ENCODE measurements at regions not wholly inside any gene's neighbourhood (a gene's known extent, or its start where the extent isn't known, plus 50 kb on each side); places are given as distances from the start of the nearest gene placed in this dataset.

DNA sequence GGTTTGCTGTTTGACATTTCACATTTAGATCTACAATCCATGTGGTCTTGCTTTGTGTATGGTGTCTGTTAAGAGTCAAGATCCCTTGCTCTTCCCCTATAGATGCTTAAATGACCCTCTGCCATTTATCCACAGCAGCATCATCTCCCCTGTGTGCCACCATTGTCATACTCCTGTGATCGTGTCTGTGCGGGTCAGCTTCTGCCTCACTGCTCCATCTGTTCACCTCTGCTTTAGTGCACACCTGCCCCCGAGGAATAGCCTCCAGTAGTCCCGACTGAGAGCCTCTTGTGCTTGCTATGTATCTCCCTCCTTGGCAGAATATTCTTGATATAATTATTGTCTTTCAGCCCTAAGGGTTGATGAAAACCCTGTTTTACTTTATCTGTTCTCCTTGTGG, 551.2 kb downstream of the CDH26 start:
- Histone ChIP-seq H2BK5ac (ENCODE audit: low read depth, low read length, poor library complexity) (no peak overlapping the region), H2AK5ac (ENCODE audit: low read length) (no peak overlapping the region), H2BK120ac (ENCODE audit: insufficient read depth, low read length, poor library complexity) (no peak overlapping the region), H4K91ac (ENCODE audit: low read depth, low read length) (no peak overlapping the region), H4K12ac (ENCODE audit: low read depth, low read length) (no peak overlapping the region), H3K23ac (ENCODE audit: low read length) (no peak overlapping the region), H3K4me2 (ENCODE audit: low read length) (no peak overlapping the region), H3K9me3 (ENCODE audit: insufficient read depth, low read depth, low read length) (no peaks in the 10 kb centered on the region), H3K36me3 (ENCODE audit: control insufficient read depth in 1 of 2, insufficient read depth in 2 of 2, low read length in 2 of 2) (no peaks in the 10 kb centered on the region), H2BK12ac (ENCODE audit: low read length) (no peak overlapping the region), H2AFZ (ENCODE audit: insufficient read depth, low read length, poor library complexity) (no peak overlapping the region), H3K9ac (ENCODE audit: low read length) (no peak overlapping the region), H3K27ac (ENCODE audit: low read depth, low read length) (no peak overlapping the region), H3K4ac (ENCODE audit: low read depth, low read length) (no peak overlapping the region), H3K79me1 (ENCODE audit: low read length) (peaks cover 2% of the 10 kb centered on the region), H3K4me1 (ENCODE audit: control insufficient read depth in 1 of 2, insufficient read depth in 2 of 2, low read length in 2 of 2) (peaks cover 3 to 5% of the 10 kb centered on the region in 2 experiments), H3K79me2 (ENCODE audit: control insufficient read depth, insufficient read depth, low read length, poor library complexity) (no peaks in the 10 kb centered on the region), H4K8ac (ENCODE audit: low read depth, low read length) (no peak overlapping the region), H3K18ac (ENCODE audit: low read length) (no peak overlapping the region), H3K14ac (ENCODE audit: low read length) (no peak overlapping the region), H3K27me3 (ENCODE audit: insufficient read depth, low read length) (no peaks in the 10 kb centered on the region), H3K4me3 (ENCODE audit: low read depth, low read length) (no peak overlapping the region)
- no CpG with 5 or more reads among the region's 4 CpGs for WGBS (ENCODE audit: extremely low coverage, insufficient coverage, insufficient read length)
- no peak for DNase-seq

DNA sequence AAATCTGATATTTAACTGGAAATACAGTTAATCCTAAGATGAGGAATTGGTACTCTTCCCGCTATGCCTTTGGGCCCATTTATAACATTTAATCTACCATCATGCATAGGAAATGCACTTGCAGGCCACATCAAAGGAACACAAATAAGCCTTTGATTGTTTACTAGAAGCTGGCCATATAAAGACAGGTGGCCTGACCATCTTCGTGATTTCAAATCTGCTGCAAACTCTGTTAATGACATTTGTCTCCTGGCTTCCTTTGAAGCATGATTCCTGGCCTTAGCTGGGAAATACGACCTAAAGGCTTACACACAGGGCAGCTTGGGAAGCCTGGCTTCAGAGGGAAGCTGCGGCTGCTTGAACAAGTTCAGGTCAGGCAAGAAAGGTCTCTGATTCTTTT, 552.1 kb downstream of the CDH26 start:
- H3K27me3 ChIP-seq (ENCODE audit: insufficient read depth, low read length) = no peaks in the 10 kb centered on the region
- no peak overlapping the region for H3K9ac ChIP-seq (ENCODE audit: low read length)
- no peak overlapping the region for H4K91ac ChIP-seq (ENCODE audit: low read depth, low read length)
- DNase-seq = no peak
- peaks cover 3 to 5% of the 10 kb centered on the region in 2 experiments for H3K4me1 ChIP-seq (ENCODE audit: control insufficient read depth in 1 of 2, insufficient read depth in 2 of 2, low read length in 2 of 2)
- no peak overlapping the region for H4K12ac ChIP-seq (ENCODE audit: low read depth, low read length)
- H2AFZ ChIP-seq (ENCODE audit: insufficient read depth, low read length, poor library complexity) = no peak overlapping the region
- H2BK5ac ChIP-seq (ENCODE audit: low read depth, low read length, poor library complexity) = no peak overlapping the region
- H2AK5ac ChIP-seq (ENCODE audit: low read length) = no peak overlapping the region
- H3K4ac ChIP-seq (ENCODE audit: low read depth, low read length) = no peak overlapping the region
- H3K18ac ChIP-seq (ENCODE audit: low read length) = no peak overlapping the region
- H4K8ac ChIP-seq (ENCODE audit: low read depth, low read length) = no peak overlapping the region
- peaks cover 2% of the 10 kb centered on the region for H3K79me1 ChIP-seq (ENCODE audit: low read length)
- no peak overlapping the region for H2BK120ac ChIP-seq (ENCODE audit: insufficient read depth, low read length, poor library complexity)
- no peak overlapping the region for H3K23ac ChIP-seq (ENCODE audit: low read length)
- H3K36me3 ChIP-seq (ENCODE audit: control insufficient read depth in 1 of 2, insufficient read depth in 2 of 2, low read length in 2 of 2) = no peaks in the 10 kb centered on the region
- no peak overlapping the region for H3K4me2 ChIP-seq (ENCODE audit: low read length)
- no peak overlapping the region for H3K4me3 ChIP-seq (ENCODE audit: low read depth, low read length)
- no CpG with 5 or more reads among the region's 4 CpGs for WGBS (ENCODE audit: extremely low coverage, insufficient coverage, insufficient read length)
- no peak overlapping the region for H2BK12ac ChIP-seq (ENCODE audit: low read length)
- H3K14ac ChIP-seq (ENCODE audit: low read length) = no peak overlapping the region
- H3K79me2 ChIP-seq (ENCODE audit: control insufficient read depth, insufficient read depth, low read length, poor library complexity) = no peaks in the 10 kb centered on the region
- no peaks in the 10 kb centered on the region for H3K9me3 ChIP-seq (ENCODE audit: insufficient read depth, low read depth, low read length)
- H3K27ac ChIP-seq (ENCODE audit: low read depth, low read length) = no peak overlapping the region

DNA sequence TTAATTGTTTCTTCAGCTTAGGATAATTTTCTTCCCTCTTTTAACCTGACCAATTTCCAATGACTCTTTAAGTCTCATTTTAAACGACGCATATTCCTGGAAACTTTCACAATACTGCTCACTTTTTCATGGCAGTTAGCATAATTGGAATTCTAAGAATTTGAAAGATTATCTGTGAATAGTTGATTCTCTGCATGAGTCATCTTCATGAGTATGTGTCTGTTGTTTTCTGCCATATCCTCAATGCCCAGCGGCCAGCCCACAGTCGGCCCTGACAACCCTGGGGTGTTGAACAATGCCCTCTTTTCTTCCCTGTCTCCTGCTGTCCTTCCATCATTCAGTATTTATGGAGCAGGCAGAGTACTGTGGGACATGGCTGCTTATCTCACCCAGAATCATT, 554.2 kb downstream of the CDH26 start:
- H3K4ac ChIP-seq (ENCODE audit: low read depth, low read length) = no peak overlapping the region

DNA sequence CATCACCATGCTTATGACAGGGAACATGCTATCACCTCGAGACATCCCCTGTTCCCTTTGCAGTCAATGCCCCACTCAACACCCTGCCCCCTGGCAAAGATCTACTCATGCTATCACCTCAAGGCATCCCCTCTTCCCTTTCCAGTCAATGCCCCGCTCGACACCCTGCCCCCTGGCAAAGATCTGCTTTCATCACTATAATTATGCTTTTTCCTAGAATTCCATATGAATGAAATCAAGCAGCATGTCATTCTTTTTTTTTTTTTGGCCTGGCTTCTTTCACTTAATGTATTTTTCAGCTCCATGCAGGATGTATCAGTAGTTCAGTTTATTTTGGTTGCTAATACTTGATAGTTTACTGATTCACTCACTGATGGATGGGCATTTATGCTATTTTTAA, 554.9 kb downstream of the CDH26 start:
- no CpG with 5 or more reads among the region's 3 CpGs for WGBS (ENCODE audit: extremely low coverage, insufficient coverage, insufficient read length)
- Histone ChIP-seq H3K18ac (ENCODE audit: low read length) (no peak overlapping the region), H3K4ac (ENCODE audit: low read depth, low read length) (no peak overlapping the region), H3K36me3 (ENCODE audit: control insufficient read depth in 1 of 2, insufficient read depth in 2 of 2, low read length in 2 of 2) (no peaks in the 10 kb centered on the region), H3K79me1 (ENCODE audit: low read length) (peaks cover 2% of the 10 kb centered on the region), H4K8ac (ENCODE audit: low read depth, low read length) (peak overlapping the region; percentile 29), H2AK5ac (ENCODE audit: low read length) (peak overlapping the region; percentile 89), H2BK5ac (ENCODE audit: low read depth, low read length, poor library complexity) (peak overlapping the region; percentile 52), H2BK12ac (ENCODE audit: low read length) (peak overlapping the region; percentile 92), H3K27ac (ENCODE audit: low read depth, low read length) (peak overlapping the region; percentile 64), H3K4me3 (ENCODE audit: low read depth, low read length) (no peak overlapping the region), H3K4me2 (ENCODE audit: low read length) (peak overlapping the region; percentile 18), H3K9ac (ENCODE audit: low read length) (no peak overlapping the region), H4K12ac (ENCODE audit: low read depth, low read length) (no peak overlapping the region), H3K4me1 (ENCODE audit: control insufficient read depth in 1 of 2, insufficient read depth in 2 of 2, low read length in 2 of 2) (peaks cover 3 to 5% of the 10 kb centered on the region in 2 experiments), H3K27me3 (ENCODE audit: insufficient read depth, low read length) (no peaks in the 10 kb centered on the region), H3K14ac (ENCODE audit: low read length) (peak overlapping the region; percentile 25), H4K91ac (ENCODE audit: low read depth, low read length) (no peak overlapping the region), H2AFZ (ENCODE audit: insufficient read depth, low read length, poor library complexity) (no peak overlapping the region), H3K9me3 (ENCODE audit: insufficient read depth, low read depth, low read length) (no peaks in the 10 kb centered on the region), H3K23ac (ENCODE audit: low read length) (no peak overlapping the region), H3K79me2 (ENCODE audit: control insufficient read depth, insufficient read depth, low read length, poor library complexity) (no peaks in the 10 kb centered on the region), H2BK120ac (ENCODE audit: insufficient read depth, low read length, poor library complexity) (peak overlapping the region; percentile 53)
- DNase-seq = peak in 1 of 2 donors; percentile 5

More for the DNA sequence above, 554.2 kb downstream of the CDH26 start:
- Histone ChIP-seq H4K91ac (ENCODE audit: low read depth, low read length) (no peak overlapping the region), H3K4me1 (ENCODE audit: control insufficient read depth in 1 of 2, insufficient read depth in 2 of 2, low read length in 2 of 2) (peaks cover 3 to 5% of the 10 kb centered on the region in 2 experiments), H3K9me3 (ENCODE audit: insufficient read depth, low read depth, low read length) (no peaks in the 10 kb centered on the region), H3K27me3 (ENCODE audit: insufficient read depth, low read length) (no peaks in the 10 kb centered on the region), H3K79me1 (ENCODE audit: low read length) (peaks cover 2% of the 10 kb centered on the region), H2AK5ac (ENCODE audit: low read length) (no peak overlapping the region), H3K14ac (ENCODE audit: low read length) (no peak overlapping the region), H2AFZ (ENCODE audit: insufficient read depth, low read length, poor library complexity) (no peak overlapping the region), H3K27ac (ENCODE audit: low read depth, low read length) (peak overlapping the region; percentile 64), H4K8ac (ENCODE audit: low read depth, low read length) (no peak overlapping the region), H2BK5ac (ENCODE audit: low read depth, low read length, poor library complexity) (no peak overlapping the region), H3K4me3 (ENCODE audit: low read depth, low read length) (no peak overlapping the region), H3K9ac (ENCODE audit: low read length) (no peak overlapping the region), H3K79me2 (ENCODE audit: control insufficient read depth, insufficient read depth, low read length, poor library complexity) (no peaks in the 10 kb centered on the region), H3K4me2 (ENCODE audit: low read length) (peak overlapping the region; percentile 18), H3K18ac (ENCODE audit: low read length) (no peak overlapping the region), H2BK12ac (ENCODE audit: low read length) (no peak overlapping the region), H3K23ac (ENCODE audit: low read length) (no peak overlapping the region), H2BK120ac (ENCODE audit: insufficient read depth, low read length, poor library complexity) (no peak overlapping the region), H3K36me3 (ENCODE audit: control insufficient read depth in 1 of 2, insufficient read depth in 2 of 2, low read length in 2 of 2) (no peaks in the 10 kb centered on the region), H4K12ac (ENCODE audit: low read depth, low read length) (no peak overlapping the region)
- WGBS (ENCODE audit: extremely low coverage, insufficient coverage, insufficient read length) = no CpG with 5 or more reads among the region's 4 CpGs
- DNase-seq = peak; percentile 18 to 78
